Trophoblast cell (in vitro differentiated cells and primary cell): ENCODE measurements at regions not wholly inside any gene's neighbourhood (a gene's known extent, or its start where the extent isn't known, plus 50 kb on each side); places are given as distances from the start of the nearest gene placed in this dataset.

Experiments used
- DNase-seq, 2 donors: peaks; one replicate each; pipeline ENCODE4 v3.0.0-alpha.2; 2016
- H2AFZ ChIP-seq: 2 replicates; pipeline ENCODE4 v1.6.1; 2013; ENCODE audit warnings: low read length, moderate library complexity, mild to moderate bottlenecking; ENCODE audit not compliant: insufficient read depth, poor library complexity
- H2AK5ac ChIP-seq: 2 replicates; pipeline ENCODE4 v1.6.1; 2013; ENCODE audit warnings: mild to moderate bottlenecking, low read length
- H2BK120ac ChIP-seq: 2 replicates; pipeline ENCODE4 v1.6.1; 2013; ENCODE audit warnings: low read length, mild to moderate bottlenecking, moderate library complexity; ENCODE audit not compliant: insufficient read depth, poor library complexity
- H2BK12ac ChIP-seq: 2 replicates; pipeline ENCODE4 v1.6.1; 2013; ENCODE audit warnings: mild to moderate bottlenecking, low read length, moderate library complexity
- H2BK5ac ChIP-seq: 2 replicates; pipeline ENCODE4 v1.6.1; 2013; ENCODE audit warnings: low read length, low read depth, moderate library complexity, mild to moderate bottlenecking; ENCODE audit not compliant: poor library complexity
- H3K14ac ChIP-seq: 2 replicates; pipeline ENCODE4 v1.6.1; 2013; ENCODE audit warnings: mild to moderate bottlenecking, low read length
- H3K18ac ChIP-seq: 2 replicates; pipeline ENCODE4 v1.6.1; 2013; ENCODE audit warnings: mild to moderate bottlenecking, low read length
- H3K23ac ChIP-seq: 2 replicates; pipeline ENCODE4 v1.6.1; 2013; ENCODE audit warnings: low read length
- H3K27ac ChIP-seq: 2 replicates; pipeline ENCODE4 v1.5.1; 2013; ENCODE audit warnings: low read depth, mild to moderate bottlenecking, inconsistent platforms, low read length, moderate library complexity
- H3K27me3 ChIP-seq: 2 replicates; pipeline ENCODE4 v1.6.1; 2013; ENCODE audit warnings: inconsistent platforms, mild to moderate bottlenecking, low read length, moderate library complexity; ENCODE audit not compliant: insufficient read depth
- H3K36me3 ChIP-seq, 2 experiments: 1 replicate in 1 of 2; 2 replicates in 1 of 2; pipeline ENCODE4 v1.6.1; 2013; ENCODE audit warnings: low read length in 2 of 2, mild to moderate bottlenecking in 2 of 2, moderate library complexity in 1 of 2; ENCODE audit not compliant: insufficient read depth in 2 of 2, control insufficient read depth in 1 of 2
- H3K4ac ChIP-seq: 2 replicates; pipeline ENCODE4 v1.6.1; 2013; ENCODE audit warnings: low read depth, mild to moderate bottlenecking, low read length, moderate library complexity
- H3K4me1 ChIP-seq, 2 experiments: 1 replicate in 1 of 2; 2 replicates in 1 of 2; pipeline ENCODE4 v1.6.1; 2013; ENCODE audit warnings: low read length in 2 of 2, mild to moderate bottlenecking in 2 of 2, moderate library complexity in 1 of 2; ENCODE audit not compliant: insufficient read depth in 2 of 2, control insufficient read depth in 1 of 2
- H3K4me2 ChIP-seq: 2 replicates; pipeline ENCODE4 v1.6.1; 2013; ENCODE audit warnings: inconsistent platforms, mild to moderate bottlenecking, low read length, moderate library complexity
- H3K4me3 ChIP-seq: 2 replicates; pipeline ENCODE4 v1.5.1; 2013; ENCODE audit warnings: mild to moderate bottlenecking, low read depth, low read length, inconsistent platforms
- H3K79me1 ChIP-seq: one replicate; pipeline ENCODE4 v1.6.1; 2013; ENCODE audit warnings: low read length
- H3K79me2 ChIP-seq: 2 replicates; pipeline ENCODE4 v1.6.1; 2013; ENCODE audit warnings: low read length, mild to moderate bottlenecking; ENCODE audit not compliant: control insufficient read depth, insufficient read depth, poor library complexity
- H3K9ac ChIP-seq: 2 replicates; pipeline ENCODE4 v1.6.1; 2013; ENCODE audit warnings: mild to moderate bottlenecking, low read length
- H3K9me3 ChIP-seq: 2 replicates; pipeline ENCODE4 v1.6.1; 2013; ENCODE audit warnings: low read depth, mild to moderate bottlenecking, control low read depth, inconsistent platforms, low read length; ENCODE audit not compliant: insufficient read depth
- H4K12ac ChIP-seq: 2 replicates; pipeline ENCODE4 v1.6.1; 2013; ENCODE audit warnings: low read depth, mild to moderate bottlenecking, low read length, moderate library complexity
- H4K8ac ChIP-seq: 2 replicates; pipeline ENCODE4 v1.6.1; 2013; ENCODE audit warnings: low read depth, mild to moderate bottlenecking, low read length, moderate library complexity
- H4K91ac ChIP-seq: one replicate; pipeline ENCODE4 v1.6.1; 2013; ENCODE audit warnings: low read depth, mild to moderate bottlenecking, low read length, moderate library complexity
- WGBS: extraction: QIAGEN DNeasy Blood & Tissue Kit; methylation state at CpG from one replicate; pipeline ENCODE4 v1.1.7; 2013; ENCODE audit warnings: missing lambda C conversion rate; ENCODE audit not compliant: insufficient read length, insufficient coverage; ENCODE audit errors: extremely low coverage; 5-methylcytosine and 5-hydroxymethylcytosine counted together

GRCh38 chr3:94187697-94188096, 124.8 kb downstream of the NSUN3 start:
- no peak overlapping the region for H3K14ac ChIP-seq
- no peak overlapping the region for H3K4me3 ChIP-seq
- H4K91ac ChIP-seq = no peak overlapping the region
- H3K4me2 ChIP-seq = no peak overlapping the region
- no peak overlapping the region for H3K23ac ChIP-seq
- H2AFZ ChIP-seq = no peak overlapping the region
- no peaks in the 10 kb centered on the region for H3K79me2 ChIP-seq
- DNase-seq = no peak
- no peak overlapping the region for H4K12ac ChIP-seq
- no peak overlapping the region for H4K8ac ChIP-seq
- no peaks in the 10 kb centered on the region for H3K4me1 ChIP-seq
- H3K27ac ChIP-seq = no peak overlapping the region
- no peaks in the 10 kb centered on the region for H3K27me3 ChIP-seq
- no peak overlapping the region for H2BK120ac ChIP-seq
- no peaks in the 10 kb centered on the region for H3K9me3 ChIP-seq
- no peaks in the 10 kb centered on the region for H3K36me3 ChIP-seq
- no peak overlapping the region for H2AK5ac ChIP-seq
- H3K18ac ChIP-seq = no peak overlapping the region
- no peak overlapping the region for H3K9ac ChIP-seq
- no peak overlapping the region for H3K4ac ChIP-seq
- no CpG with 5 or more reads among the region's 2 CpGs for WGBS
- H3K79me1 ChIP-seq = no peaks in the 10 kb centered on the region
- H2BK5ac ChIP-seq = no peak overlapping the region
- H2BK12ac ChIP-seq = no peak overlapping the region

GRCh38 chr3:94195381-94195780, 132.5 kb downstream of the NSUN3 start:
- no peak overlapping the region for H4K8ac ChIP-seq
- H3K36me3 ChIP-seq = no peaks in the 10 kb centered on the region
- no peak overlapping the region for H2BK5ac ChIP-seq
- no peak overlapping the region for H2BK120ac ChIP-seq
- H3K4me2 ChIP-seq = no peak overlapping the region
- no peak overlapping the region for H3K27ac ChIP-seq
- no peaks in the 10 kb centered on the region for H3K4me1 ChIP-seq
- no peaks in the 10 kb centered on the region for H3K79me2 ChIP-seq
- no peak overlapping the region for H3K4ac ChIP-seq
- H3K27me3 ChIP-seq = no peaks in the 10 kb centered on the region
- no CpG with 5 or more reads among the region's 2 CpGs for WGBS
- no peak overlapping the region for H4K91ac ChIP-seq
- H2AK5ac ChIP-seq = no peak overlapping the region
- H3K4me3 ChIP-seq = no peak overlapping the region
- no peaks in the 10 kb centered on the region for H3K79me1 ChIP-seq
- H3K18ac ChIP-seq = no peak overlapping the region
- H3K14ac ChIP-seq = no peak overlapping the region
- H3K23ac ChIP-seq = no peak overlapping the region
- no peak for DNase-seq
- no peak overlapping the region for H3K9ac ChIP-seq
- no peak overlapping the region for H2AFZ ChIP-seq
- no peaks in the 10 kb centered on the region for H3K9me3 ChIP-seq
- no peak overlapping the region for H4K12ac ChIP-seq
- H2BK12ac ChIP-seq = no peak overlapping the region

GRCh38 chr3:94206291-94206690, 143.4 kb downstream of the NSUN3 start:
- H3K9me3 ChIP-seq = peaks cover 2% of the 10 kb centered on the region
- H4K8ac ChIP-seq = no peak overlapping the region
- no peaks in the 10 kb centered on the region for H3K27me3 ChIP-seq
- no peaks in the 10 kb centered on the region for H3K4me1 ChIP-seq
- H3K14ac ChIP-seq = no peak overlapping the region
- H4K91ac ChIP-seq = no peak overlapping the region
- no peak for DNase-seq
- H3K36me3 ChIP-seq = no peaks in the 10 kb centered on the region
- H3K79me1 ChIP-seq = no peaks in the 10 kb centered on the region
- no peaks in the 10 kb centered on the region for H3K79me2 ChIP-seq
- no peak overlapping the region for H3K27ac ChIP-seq
- no peak overlapping the region for H2BK12ac ChIP-seq
- no peak overlapping the region for H3K4me3 ChIP-seq
- H3K9ac ChIP-seq = no peak overlapping the region
- no peak overlapping the region for H2BK120ac ChIP-seq
- no peak overlapping the region for H4K12ac ChIP-seq
- no peak overlapping the region for H2AK5ac ChIP-seq
- no peak overlapping the region for H3K4ac ChIP-seq
- no peak overlapping the region for H3K4me2 ChIP-seq
- H2AFZ ChIP-seq = no peak overlapping the region
- no peak overlapping the region for H3K23ac ChIP-seq
- no peak overlapping the region for H2BK5ac ChIP-seq
- H3K18ac ChIP-seq = no peak overlapping the region
- WGBS = no CpG with 5 or more reads among the region's 2 CpGs

GRCh38 chr3:94210256-94210655, 147.4 kb downstream of the NSUN3 start:
- Histone ChIP-seq H4K12ac (no peak overlapping the region), H3K79me2 (no peaks in the 10 kb centered on the region)
- no CpG with 5 or more reads among the region's 1 CpG for WGBS

More at GRCh38 chr3:94210256-94210655, 147.4 kb downstream of the NSUN3 start:
- Histone ChIP-seq H3K4me2 (no peak overlapping the region), H3K27me3 (no peaks in the 10 kb centered on the region), H3K23ac (no peak overlapping the region), H2AK5ac (no peak overlapping the region), H2BK5ac (no peak overlapping the region), H3K4me3 (no peak overlapping the region), H4K91ac (no peak overlapping the region), H2BK120ac (no peak overlapping the region), H3K9me3 (no peaks in the 10 kb centered on the region), H3K18ac (no peak overlapping the region), H3K4me1 (no peaks in the 10 kb centered on the region), H3K14ac (no peak overlapping the region), H3K9ac (no peak overlapping the region), H4K8ac (no peak overlapping the region), H2AFZ (no peak overlapping the region), H3K79me1 (no peaks in the 10 kb centered on the region), H3K4ac (no peak overlapping the region), H3K36me3 (no peaks in the 10 kb centered on the region), H2BK12ac (no peak overlapping the region), H3K27ac (no peak overlapping the region)
- DNase-seq = no peak
